ENCODE measurements at regions not wholly inside any gene's neighbourhood (a gene's known extent, or its start where the extent isn't known, plus 50 kb on each side); places are given as distances from the start of the nearest gene placed in this dataset.
"Not testable (repeated sequence)": the region's sequence is repeated elsewhere in the genome, so short reads cannot be mapped to it uniquely, and the experiment has no call there.

DNA sequence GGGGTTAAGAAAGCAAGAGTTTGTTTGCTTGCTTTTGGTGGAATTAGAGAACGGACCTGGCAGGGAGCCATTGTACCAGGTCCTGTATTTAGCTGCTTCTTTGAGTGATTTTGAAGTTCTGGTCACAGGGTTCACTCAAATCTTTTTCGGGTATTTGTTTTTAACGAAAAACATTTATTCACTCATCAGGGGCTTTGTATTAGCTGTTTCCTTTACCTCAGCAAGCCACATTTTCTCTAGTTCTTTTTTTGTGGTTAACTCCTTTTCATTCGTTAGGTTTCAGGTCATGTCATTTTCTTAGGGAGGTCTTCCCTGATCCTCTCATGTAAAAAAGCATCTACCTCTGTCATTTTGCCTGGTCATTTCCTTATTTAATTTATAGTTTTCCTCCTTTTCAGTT lies 1502.2 kb downstream of the GRIK2 start:
- no peaks in the 10 kb centered on the region for H3K4me1 ChIP-seq
- no peak for DNase-seq
- no peaks in the 10 kb centered on the region for H3K9me3 ChIP-seq (replicated peaks)
- no peaks in the 10 kb centered on the region; the same call in 1 of the 2 replicates for H3K27me3 ChIP-seq
- H3K4me3 ChIP-seq: no peak overlapping the region
- no peak overlapping the region for H3K27ac ChIP-seq
- no peaks in the 10 kb centered on the region for H3K36me3 ChIP-seq

DNA sequence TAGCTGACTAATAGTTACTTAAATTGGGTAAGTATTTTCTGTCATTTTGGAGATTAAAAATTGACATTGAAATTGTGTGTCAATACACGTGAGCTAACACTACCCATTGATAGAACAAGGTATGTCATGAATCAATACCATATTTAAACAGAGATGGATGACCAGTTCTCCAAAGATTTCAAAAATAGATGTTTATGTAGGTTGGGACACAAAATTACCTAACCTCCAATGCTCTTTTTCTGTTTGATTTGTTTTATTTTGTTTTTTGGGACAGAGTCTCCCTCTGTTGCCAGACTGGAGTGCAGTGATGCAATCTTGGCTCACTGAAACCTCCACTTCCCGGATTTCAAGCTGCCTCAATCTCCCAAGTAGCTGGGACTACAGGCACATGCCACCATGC lies 1491.7 kb downstream of the GRIK2 start:
- no peaks in the 10 kb centered on the region for H3K4me1 ChIP-seq
- no peaks in the 10 kb centered on the region for H3K9me3 ChIP-seq (replicated peaks)
- no peak overlapping the region for H3K27ac ChIP-seq
- no peaks in the 10 kb centered on the region for H3K36me3 ChIP-seq
- no peak overlapping the region for H3K4me3 ChIP-seq
- 0 out of 2 replicates have a peak, but pooled peaks cover 3% of the 10 kb centered on the region for H3K27me3 ChIP-seq
- DNase-seq: no peak

DNA sequence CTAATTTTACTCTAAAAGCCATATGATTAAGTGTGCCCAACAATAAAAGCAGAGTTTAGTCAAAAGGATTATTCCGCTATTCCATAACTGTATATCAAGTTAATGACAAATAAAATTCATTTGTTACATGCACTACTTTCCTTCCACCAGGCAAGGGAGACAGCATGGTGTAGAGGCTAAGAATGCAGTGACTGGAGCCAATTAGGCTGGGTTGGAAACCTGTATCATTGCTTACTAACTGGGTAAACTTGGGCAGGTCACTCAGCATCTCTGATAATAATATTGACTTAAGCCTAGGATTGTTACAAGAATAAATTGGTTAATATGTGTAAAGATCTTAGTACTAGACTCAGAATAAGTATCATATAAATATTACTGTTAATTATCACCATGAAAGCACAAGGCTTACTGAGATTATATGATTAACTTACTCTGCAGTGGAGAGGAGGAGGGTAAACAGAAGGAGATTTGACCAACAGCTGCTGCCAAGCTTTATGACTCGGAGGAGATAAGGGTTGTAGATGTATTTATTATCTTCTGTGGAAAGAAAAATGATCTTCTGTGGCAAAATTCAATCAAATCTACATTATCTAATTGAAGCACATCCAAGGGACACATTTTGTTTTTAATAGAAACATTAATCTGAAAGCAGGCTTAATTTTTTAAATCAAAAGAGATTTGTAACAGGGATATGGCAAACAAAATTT lies 1459.9 kb downstream of the GRIK2 start:
- no peak overlapping the region for H3K27ac ChIP-seq
- H3K27me3 ChIP-seq: no peaks in the 10 kb centered on the region; the same call in 1 of the 2 replicates
- no peaks in the 10 kb centered on the region for H3K36me3 ChIP-seq
- H3K9me3 ChIP-seq (replicated peaks): no peaks in the 10 kb centered on the region
- H3K4me1 ChIP-seq: no peaks in the 10 kb centered on the region
- H3K4me3 ChIP-seq: no peak overlapping the region
- peak in 1 of 2 experiments; percentile 19 for DNase-seq

DNA sequence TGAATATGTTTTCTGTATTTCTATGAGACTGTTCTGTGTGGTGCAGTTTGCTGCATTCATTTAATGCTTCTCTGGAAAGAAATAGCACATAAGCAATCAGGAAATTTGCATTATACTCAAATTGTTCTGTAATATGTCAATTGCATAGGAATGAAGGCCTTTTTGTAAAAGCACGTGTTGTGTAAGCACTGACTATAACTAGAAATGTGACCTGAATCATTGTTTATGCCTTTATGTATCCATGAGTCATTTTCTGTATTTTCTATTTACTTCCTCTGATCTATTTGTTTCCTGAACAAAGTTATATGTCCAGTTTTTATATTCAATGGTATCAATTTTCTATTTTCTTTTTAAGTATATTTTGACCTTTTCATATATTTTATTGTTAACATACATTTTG lies 1455.3 kb downstream of the GRIK2 start:
- no peaks in the 10 kb centered on the region for H3K36me3 ChIP-seq
- no peaks in the 10 kb centered on the region for H3K4me1 ChIP-seq
- no peaks in the 10 kb centered on the region; the same call in 1 of the 2 replicates for H3K27me3 ChIP-seq
- H3K27ac ChIP-seq: no peak overlapping the region
- H3K9me3 ChIP-seq (replicated peaks): no peaks in the 10 kb centered on the region
- H3K4me3 ChIP-seq: no peak overlapping the region
- no peak for DNase-seq

DNA sequence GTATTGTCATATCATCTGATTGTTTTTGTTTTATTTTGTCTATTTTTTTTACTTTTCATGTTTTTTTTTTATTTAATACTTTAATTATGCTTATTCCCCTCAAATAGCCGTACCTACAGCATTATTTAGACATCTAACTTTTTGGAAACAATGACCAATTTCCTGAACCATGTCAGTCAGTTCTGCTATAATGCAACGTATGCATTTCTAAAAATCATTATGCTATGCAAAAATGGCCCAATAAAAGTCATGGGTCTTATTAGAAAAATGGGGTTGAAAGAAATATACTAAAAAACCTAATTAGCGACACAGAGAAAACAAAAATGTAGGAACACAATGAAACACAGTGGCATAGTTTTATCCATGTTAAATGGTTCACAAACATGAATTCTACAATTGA lies 1454.7 kb downstream of the GRIK2 start:
- Histone ChIP-seq H3K27ac (no peak overlapping the region), H3K27me3 (no peaks in the 10 kb centered on the region; the same call in 1 of the 2 replicates), H3K9me3 (replicated peaks) (no peaks in the 10 kb centered on the region), H3K4me1 (no peaks in the 10 kb centered on the region), H3K36me3 (no peaks in the 10 kb centered on the region), H3K4me3 (no peak overlapping the region)
- no peak for DNase-seq

DNA sequence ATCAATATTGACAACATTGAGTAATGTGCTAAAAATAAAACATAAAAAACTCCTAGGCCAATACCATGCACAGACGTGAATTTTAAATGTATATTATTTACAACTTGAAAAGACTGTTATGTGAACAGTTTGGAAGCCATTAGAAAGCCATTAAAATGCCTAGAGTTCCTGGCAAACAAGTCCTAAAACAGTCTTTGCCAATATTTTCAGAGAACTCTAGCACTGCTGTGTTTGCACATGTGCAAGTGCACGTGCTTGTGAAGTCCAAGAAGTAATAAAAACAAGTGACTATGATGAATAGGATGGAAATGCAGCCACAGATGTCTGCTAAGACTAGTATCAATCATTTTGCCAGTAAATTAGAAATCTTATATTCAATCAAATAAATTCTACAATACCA lies 1447.6 kb downstream of the GRIK2 start:
- Histone ChIP-seq H3K27me3 (no peaks in the 10 kb centered on the region), H3K4me3 (no peak overlapping the region), H3K9me3 (replicated peaks) (no peaks in the 10 kb centered on the region), H3K36me3 (no peaks in the 10 kb centered on the region), H3K4me1 (no peaks in the 10 kb centered on the region), H3K27ac (no peak overlapping the region)
- no peak for DNase-seq

DNA sequence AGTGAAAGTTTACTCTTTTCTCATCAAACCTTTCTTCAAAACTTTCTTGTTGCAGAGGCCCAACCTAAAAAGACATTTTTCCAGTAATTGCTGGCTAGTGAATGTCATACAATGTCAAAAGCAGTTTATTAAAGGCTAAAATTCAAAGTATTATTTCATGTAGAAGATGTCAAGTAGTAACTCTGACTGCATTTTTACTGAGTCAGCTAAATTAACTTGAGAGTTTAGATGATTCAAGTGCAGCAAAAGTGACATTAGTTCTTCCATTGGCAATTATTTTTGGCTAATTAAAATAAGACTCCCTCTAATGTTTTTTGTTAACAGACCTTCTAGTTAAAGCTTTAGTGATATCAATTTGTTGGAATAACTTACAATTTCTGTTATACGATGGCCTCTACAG lies 1438.5 kb downstream of the GRIK2 start:
- DNase-seq: no peak
- no peak overlapping the region for H3K27ac ChIP-seq
- no peaks in the 10 kb centered on the region for H3K9me3 ChIP-seq (replicated peaks)
- no peaks in the 10 kb centered on the region for H3K36me3 ChIP-seq
- no peaks in the 10 kb centered on the region for H3K4me1 ChIP-seq
- H3K27me3 ChIP-seq: no peaks in the 10 kb centered on the region
- H3K4me3 ChIP-seq: no peak overlapping the region

DNA sequence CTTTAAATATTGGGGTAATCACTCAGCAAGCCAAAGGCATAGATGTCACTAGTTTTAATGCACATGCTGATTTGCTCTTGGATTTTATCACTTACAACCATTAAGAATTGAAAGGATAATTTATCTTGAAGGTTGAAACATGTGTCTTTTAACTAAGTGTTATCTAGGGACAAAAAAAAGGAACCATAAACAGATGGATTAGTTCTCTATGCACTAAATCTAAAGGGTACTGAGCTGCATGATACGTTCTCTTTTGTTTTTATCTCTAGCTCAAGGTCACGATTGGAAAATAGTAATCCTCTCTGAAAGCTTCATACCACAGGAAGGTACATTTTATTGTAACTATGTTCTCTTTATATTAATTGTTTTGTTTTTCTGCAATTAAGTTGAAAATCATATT lies 1426.6 kb downstream of the GRIK2 start:
- Histone ChIP-seq H3K27me3 (no peaks in the 10 kb centered on the region), H3K9me3 (replicated peaks) (no peaks in the 10 kb centered on the region), H3K36me3 (no peaks in the 10 kb centered on the region), H3K4me1 (no peaks in the 10 kb centered on the region), H3K4me3 (no peak overlapping the region), H3K27ac (no peak overlapping the region)
- DNase-seq: no peak

DNA sequence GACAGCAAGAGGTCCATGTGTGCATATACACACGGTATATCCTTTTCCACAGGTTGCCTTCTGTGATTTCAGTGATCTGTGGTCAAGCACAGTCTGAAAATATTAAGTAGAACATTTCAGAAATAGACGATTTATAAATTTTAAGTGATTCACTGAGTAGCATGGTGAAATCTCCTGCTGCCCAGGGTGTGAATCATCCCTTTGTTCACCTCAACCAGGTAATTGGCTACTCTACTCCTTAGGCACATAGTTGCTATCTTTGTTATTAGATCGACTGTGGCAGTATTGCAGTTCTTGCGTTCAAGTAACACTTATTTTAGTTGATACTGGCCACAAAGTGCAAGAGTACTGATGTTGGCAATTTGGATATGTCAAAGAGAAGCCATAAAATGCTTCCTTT lies 1421.7 kb downstream of the GRIK2 start:
- DNase-seq: no peak
- Histone ChIP-seq H3K27ac (no peak overlapping the region), H3K4me3 (no peak overlapping the region), H3K27me3 (no peaks in the 10 kb centered on the region), H3K9me3 (replicated peaks) (no peaks in the 10 kb centered on the region), H3K4me1 (no peaks in the 10 kb centered on the region), H3K36me3 (no peaks in the 10 kb centered on the region)

DNA sequence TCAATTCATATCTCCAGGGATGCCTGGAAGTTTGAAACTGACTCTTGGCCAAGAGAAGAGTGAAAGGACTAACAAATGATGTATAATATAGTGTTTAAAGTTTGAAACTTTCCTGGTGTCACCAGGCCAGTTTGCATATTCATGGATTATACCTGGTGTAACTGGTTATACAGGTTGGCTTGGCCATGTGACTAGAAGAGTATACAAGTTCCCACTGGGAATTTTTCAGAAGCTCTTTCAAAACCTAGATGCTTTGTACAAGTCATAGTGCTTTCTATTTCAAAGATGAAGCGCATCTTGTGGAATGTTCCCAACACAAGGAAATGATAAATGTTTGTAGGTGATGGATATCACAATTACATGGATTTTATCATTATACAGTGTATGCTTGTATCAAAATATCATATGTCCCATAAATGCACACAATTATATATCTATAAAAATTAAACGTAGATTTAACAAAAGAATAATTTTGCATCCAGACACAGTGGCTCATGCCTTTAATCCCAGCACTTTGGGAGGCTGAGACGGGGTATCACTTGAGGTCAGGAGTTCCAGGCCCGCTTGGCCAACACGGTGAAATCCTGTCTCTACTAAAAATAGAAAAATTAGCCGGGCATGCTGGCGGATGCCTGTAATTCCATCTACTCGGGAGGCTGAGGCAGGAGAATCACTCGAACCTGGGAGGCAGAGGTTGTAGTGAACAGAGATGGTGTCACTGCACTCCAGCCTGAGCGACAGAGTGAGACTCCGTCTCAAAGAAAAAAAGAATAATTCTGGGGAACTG lies 1420.2 kb downstream of the GRIK2 start:
- Histone ChIP-seq H3K9me3 (replicated peaks) (no peaks in the 10 kb centered on the region), H3K4me3 (no peak overlapping the region), H3K36me3 (no peaks in the 10 kb centered on the region), H3K27ac (no peak overlapping the region), H3K4me1 (no peaks in the 10 kb centered on the region), H3K27me3 (no peaks in the 10 kb centered on the region)
- DNase-seq: no peak

DNA sequence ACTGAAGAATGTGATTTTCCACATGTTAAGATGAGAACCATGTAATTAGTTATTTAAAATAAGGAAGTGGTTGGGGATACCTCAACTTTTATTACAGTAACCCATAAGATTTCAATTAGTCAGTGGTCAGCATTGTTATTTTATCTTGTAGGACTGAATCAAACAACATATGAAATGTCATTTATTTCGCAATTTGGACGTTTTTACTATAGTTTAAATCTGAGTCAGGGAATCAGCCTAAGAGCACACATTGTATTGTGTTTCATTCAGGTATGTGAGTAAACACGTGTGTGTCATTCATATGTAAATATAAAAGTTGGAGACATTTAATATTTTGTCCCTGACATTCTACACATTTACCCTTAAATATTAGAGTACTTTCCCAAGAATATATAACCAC lies 1418.7 kb downstream of the GRIK2 start:
- Histone ChIP-seq H3K4me3 (no peak overlapping the region), H3K4me1 (no peaks in the 10 kb centered on the region), H3K27ac (no peak overlapping the region), H3K27me3 (no peaks in the 10 kb centered on the region), H3K36me3 (no peaks in the 10 kb centered on the region), H3K9me3 (replicated peaks) (no peaks in the 10 kb centered on the region)
- no peak for DNase-seq

DNA sequence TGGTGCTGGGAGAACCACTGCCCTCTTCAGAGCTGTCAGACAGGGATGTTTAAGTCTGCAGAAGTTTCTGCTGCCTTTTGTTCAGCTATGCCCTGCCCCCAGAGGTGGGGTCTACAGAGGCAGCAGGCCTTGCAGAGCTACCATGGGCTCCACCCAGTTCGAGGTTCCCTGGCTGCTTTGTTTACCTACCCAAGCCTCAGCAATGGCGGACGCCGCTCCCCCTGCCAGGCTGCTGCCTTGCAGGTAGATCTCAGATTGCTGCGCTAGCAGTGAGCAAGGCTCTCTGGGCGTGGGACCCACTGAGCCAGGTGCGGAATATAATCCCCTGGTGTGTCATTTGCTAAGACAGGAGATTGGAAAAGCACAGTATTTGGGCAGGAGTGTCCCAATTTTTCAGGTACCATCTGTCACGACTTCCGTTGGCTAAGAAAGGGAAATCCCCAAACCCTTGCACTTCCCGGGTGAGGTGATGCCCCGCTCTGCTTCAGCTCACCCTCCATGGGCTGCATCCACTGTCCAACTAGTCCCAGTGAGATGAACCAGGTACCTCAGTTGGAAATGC lies 1415.5 kb downstream of the GRIK2 start:
- H3K4me3 ChIP-seq; DNase-seq; H3K27ac ChIP-seq; H3K36me3 ChIP-seq; H3K4me1 ChIP-seq; H3K27me3 ChIP-seq; H3K9me3 ChIP-seq (replicated peaks): not testable (repeated sequence)

DNA sequence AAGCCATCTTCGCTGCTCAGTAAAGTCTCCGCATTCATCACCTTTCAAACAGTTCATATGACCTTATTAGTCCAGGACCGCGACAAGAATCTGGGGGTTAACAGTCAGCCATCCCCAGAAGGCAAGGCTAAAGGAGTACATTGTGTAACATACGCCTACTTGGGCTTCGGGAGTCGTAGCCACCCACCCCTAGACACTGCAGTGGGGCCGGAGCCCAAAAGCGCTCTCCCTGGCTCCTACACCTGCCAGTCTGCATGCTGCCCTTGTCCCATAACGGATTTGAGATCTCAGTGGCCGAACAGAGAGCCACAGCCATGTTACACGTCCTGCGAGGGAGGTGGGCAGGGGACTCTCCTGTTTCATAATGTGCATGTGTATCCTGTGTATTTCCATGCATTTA lies 1405.5 kb downstream of the GRIK2 start:
- DNase-seq: no peak
- H3K4me3 ChIP-seq: no peak overlapping the region
- H3K27ac ChIP-seq: no peak overlapping the region
- no peaks in the 10 kb centered on the region for H3K27me3 ChIP-seq
- no peaks in the 10 kb centered on the region for H3K36me3 ChIP-seq
- H3K4me1 ChIP-seq: no peaks in the 10 kb centered on the region
- H3K9me3 ChIP-seq (replicated peaks): no peaks in the 10 kb centered on the region

DNA sequence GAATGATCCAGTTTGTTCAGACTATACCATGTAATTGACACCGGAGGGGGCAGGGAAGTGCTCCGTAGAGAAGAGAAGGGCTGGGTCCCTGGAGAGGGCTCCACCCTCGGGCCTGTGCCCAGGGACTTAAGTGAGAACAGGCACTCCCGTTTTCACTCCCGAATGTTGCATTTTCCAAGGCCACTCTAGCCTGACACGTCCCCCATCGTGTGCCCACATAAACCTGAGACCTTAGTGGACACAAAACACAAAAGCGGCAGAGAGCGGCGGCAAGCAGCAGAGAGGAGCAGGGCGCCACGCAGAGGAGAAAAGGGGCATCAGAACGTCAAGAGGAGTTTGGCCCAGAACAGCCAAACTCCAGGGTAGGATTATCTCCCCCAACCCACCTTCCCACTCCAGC lies 1405.1 kb downstream of the GRIK2 start:
- Histone ChIP-seq H3K36me3 (no peaks in the 10 kb centered on the region), H3K27me3 (no peaks in the 10 kb centered on the region), H3K4me3 (no peak overlapping the region), H3K27ac (no peak overlapping the region), H3K4me1 (no peaks in the 10 kb centered on the region), H3K9me3 (replicated peaks) (no peaks in the 10 kb centered on the region)
- DNase-seq: no peak

DNA sequence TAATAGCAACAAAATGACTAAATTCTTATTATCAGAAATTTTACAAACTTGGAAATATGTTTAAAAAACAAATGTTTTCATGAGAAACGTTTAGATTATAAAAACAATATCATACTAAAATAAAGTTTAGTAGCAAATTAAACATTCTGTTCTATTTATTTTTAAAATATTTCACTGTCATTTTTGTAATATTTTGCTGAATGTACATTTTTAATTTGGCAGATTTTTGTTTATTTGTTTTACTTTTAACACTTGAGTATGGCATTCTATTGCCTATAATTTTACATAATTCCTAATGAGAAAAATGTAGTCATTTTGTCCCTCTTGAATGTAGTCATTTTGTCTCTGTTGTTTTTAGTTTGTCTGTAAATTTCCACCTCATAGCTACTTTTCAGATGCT lies 1400.2 kb downstream of the GRIK2 start:
- Histone ChIP-seq H3K4me3 (no peak overlapping the region), H3K27ac (no peak overlapping the region), H3K9me3 (replicated peaks) (no peaks in the 10 kb centered on the region), H3K27me3 (no peaks in the 10 kb centered on the region), H3K4me1 (no peaks in the 10 kb centered on the region), H3K36me3 (no peaks in the 10 kb centered on the region)
- no peak for DNase-seq
